ENCODE measurements at regions not wholly inside any gene's neighbourhood (a gene's known extent, or its start where the extent isn't known, plus 50 kb on each side); places are given as distances from the start of the nearest gene placed in this dataset.

DNA sequence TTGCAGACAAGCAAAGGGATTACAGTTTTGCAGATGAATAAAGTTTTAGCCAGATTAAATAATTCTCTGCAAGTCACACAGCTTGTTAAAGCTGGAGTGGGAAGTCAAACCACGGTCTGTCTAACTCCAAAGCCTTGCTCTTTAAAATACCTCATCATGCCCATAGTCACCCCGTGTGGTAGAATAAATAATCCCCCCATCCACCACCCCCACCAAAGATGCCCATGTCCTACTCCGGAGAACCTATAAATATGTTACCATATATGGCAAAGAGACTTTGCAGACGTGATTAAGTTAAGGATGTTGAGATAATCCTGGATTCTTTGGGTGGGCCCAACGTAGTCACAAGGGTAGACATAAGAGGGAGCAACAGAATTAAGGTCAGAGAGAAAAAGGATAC is 118.7 kb downstream of the BEND2 start:
- H3K27ac ChIP-seq (ENCODE audit: insufficient read length, low read depth, low read length), result no peak overlapping the region
- no peak overlapping the region for H3K9ac ChIP-seq (ENCODE audit: extremely low read depth, insufficient read length, low read length)
- Mint-ChIP-seq H3K4me1 (peaks cover 15 to 29% of the 10 kb centered on the region in 2 experiments), H3K27me3 (ENCODE audit: low read depth) (peaks cover 1% of the 10 kb centered on the region), H3K9me3 (peaks cover 64 to 67% of the 10 kb centered on the region in 2 experiments), H3K36me3 (ENCODE audit: insufficient read depth in 1 of 3, low read depth in 3 of 3) (peaks cover 1 to 13% (median 10%) of the 10 kb centered on the region in 3 experiments; a peak in 6 of 7 replicates), H3K4me3 (no peak overlapping the region), H3K27ac (no peak overlapping the region)
- no peak overlapping the region for H2AK5ac ChIP-seq (ENCODE audit: insufficient read length, low read length)
- no peaks in the 10 kb centered on the region for H4K20me1 ChIP-seq (ENCODE audit: control insufficient read depth, insufficient read depth, insufficient read length)
- no peaks in the 10 kb centered on the region for H3K79me1 ChIP-seq (ENCODE audit: insufficient read depth, low read depth, low read length, poor library complexity, severe bottlenecking)
- no peaks in the 10 kb centered on the region for H3K23me2 ChIP-seq (ENCODE audit: insufficient read length, low read depth, low read length, poor library complexity, severe bottlenecking)
- H2AFZ ChIP-seq (ENCODE audit: low read length), result no peak overlapping the region
- H3K4ac ChIP-seq (ENCODE audit: low read depth, low read length), result no peak overlapping the region
- TF ChIP-seq, protein P1, sequence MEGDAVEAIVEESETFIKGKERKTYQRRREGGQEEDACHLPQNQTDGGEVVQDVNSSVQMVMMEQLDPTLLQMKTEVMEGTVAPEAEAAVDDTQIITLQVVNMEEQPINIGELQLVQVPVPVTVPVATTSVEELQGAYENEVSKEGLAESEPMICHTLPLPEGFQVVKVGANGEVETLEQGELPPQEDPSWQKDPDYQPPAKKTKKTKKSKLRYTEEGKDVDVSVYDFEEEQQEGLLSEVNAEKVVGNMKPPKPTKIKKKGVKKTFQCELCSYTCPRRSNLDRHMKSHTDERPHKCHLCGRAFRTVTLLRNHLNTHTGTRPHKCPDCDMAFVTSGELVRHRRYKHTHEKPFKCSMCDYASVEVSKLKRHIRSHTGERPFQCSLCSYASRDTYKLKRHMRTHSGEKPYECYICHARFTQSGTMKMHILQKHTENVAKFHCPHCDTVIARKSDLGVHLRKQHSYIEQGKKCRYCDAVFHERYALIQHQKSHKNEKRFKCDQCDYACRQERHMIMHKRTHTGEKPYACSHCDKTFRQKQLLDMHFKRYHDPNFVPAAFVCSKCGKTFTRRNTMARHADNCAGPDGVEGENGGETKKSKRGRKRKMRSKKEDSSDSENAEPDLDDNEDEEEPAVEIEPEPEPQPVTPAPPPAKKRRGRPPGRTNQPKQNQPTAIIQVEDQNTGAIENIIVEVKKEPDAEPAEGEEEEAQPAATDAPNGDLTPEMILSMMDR (conservative IDR thresholded peaks at IDR 0.05), result no peak
- H3K18ac ChIP-seq (ENCODE audit: insufficient read length, low read depth, low read length), result no peak overlapping the region
- peaks cover 32% of the 10 kb centered on the region for H3K9me3 ChIP-seq (ENCODE audit: control insufficient read depth, low read depth, low read length)
- no peak overlapping the region for H2BK15ac ChIP-seq (ENCODE audit: low read depth, low read length)
- no peak overlapping the region for H2BK5ac ChIP-seq (ENCODE audit: insufficient read length, low read length)
- H3K14ac ChIP-seq (ENCODE audit: insufficient read depth, low read length), result no peak overlapping the region
- H3K23ac ChIP-seq (ENCODE audit: insufficient read length, low read depth, low read length), result no peak overlapping the region
- H4K8ac ChIP-seq (replicated peaks; ENCODE audit: insufficient read length, low read depth, low read length), result no peak overlapping the region
- H3T11ph ChIP-seq (ENCODE audit: low read length), result no peak overlapping the region
- no peak overlapping the region for H3K4me2 ChIP-seq (ENCODE audit: insufficient read depth, insufficient read length, low read length)
- DNase-seq, result no peak
- H2BK12ac ChIP-seq (ENCODE audit: insufficient read length, low read depth, low read length), result no peak overlapping the region
- no peak overlapping the region for H3K56ac ChIP-seq (ENCODE audit: insufficient read length, low read depth, low read length)
- no peak overlapping the region for H4K91ac ChIP-seq (ENCODE audit: insufficient read length, low read depth, low read length)
- H3K79me2 ChIP-seq (ENCODE audit: insufficient read depth, low read length), result no peaks in the 10 kb centered on the region; the same call in 1 of the 2 replicates
- H4K5ac ChIP-seq (ENCODE audit: insufficient read length, low read depth, low read length), result no peak overlapping the region
- H3K4me1 ChIP-seq (ENCODE audit: insufficient read depth, low read length), result no peaks in the 10 kb centered on the region; the same call in 1 of the 2 replicates
- H3K27me3 ChIP-seq (ENCODE audit: insufficient read depth, low read length), result no peaks in the 10 kb centered on the region
- no peak overlapping the region for H2BK120ac ChIP-seq (ENCODE audit: low read depth, low read length, poor library complexity, severe bottlenecking)
- no peak overlapping the region for H2BK20ac ChIP-seq (ENCODE audit: low read depth, low read length, poor library complexity, severe bottlenecking)
- WGBS (ENCODE audit: extremely low coverage, insufficient read length, low lambda C conversion rate), result no CpG with 5 or more reads among the region's 5 CpGs
